ENCODE measurements at regions not wholly inside any gene's neighbourhood (a gene's known extent, or its start where the extent isn't known, plus 50 kb on each side); places are given as distances from the start of the nearest gene placed in this dataset.
"Not testable (repeated sequence)": the region's sequence is repeated elsewhere in the genome, so short reads cannot be mapped to it uniquely, and the experiment has no call there.

DNA sequence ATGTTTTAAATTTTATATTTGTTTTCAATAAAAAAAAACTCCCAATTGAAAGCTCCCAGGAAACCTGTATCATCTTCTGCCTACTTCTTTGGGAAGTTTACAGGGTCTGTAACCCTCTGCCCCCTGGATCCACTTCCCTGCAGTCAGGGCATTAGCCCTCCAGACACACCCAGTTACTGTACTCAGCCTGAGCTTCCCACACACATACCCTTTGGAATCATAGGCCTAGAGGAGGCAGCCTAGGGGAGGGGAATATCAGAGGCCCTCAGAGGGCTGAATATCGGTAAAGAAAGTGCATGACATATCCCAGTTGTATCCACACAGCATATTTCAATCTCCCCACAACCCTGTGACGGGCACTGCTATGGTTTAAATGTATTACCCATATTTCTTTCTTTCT is 56.2 kb upstream of the TFPI start:
- ATAC-seq, result peak; percentile 65

DNA sequence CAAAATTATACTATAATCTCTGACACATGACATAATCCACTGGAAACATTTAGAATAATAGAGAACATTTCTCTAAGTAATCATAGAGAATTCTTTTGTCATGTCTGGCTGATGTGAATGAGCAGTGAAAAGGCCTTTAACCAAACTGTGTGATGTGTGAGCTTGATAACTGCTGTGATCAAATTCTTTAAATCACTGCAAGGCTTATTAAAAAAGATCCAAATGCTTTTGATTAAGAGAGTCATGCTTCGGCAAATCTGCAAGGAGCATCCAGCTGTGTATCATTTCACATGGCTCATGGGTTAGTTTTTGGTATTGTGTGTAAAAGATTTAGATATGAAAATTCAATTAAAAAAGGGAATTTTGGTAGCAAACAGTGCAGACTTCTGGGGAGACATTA is 58.6 kb upstream of the TFPI start:
- no peaks in the 10 kb centered on the region for H4K20me1 ChIP-seq (replicated peaks; ENCODE audit: insufficient read depth)
- no peak overlapping the region for H2AFZ ChIP-seq
- no peak overlapping the region for H3K4me2 ChIP-seq
- H3K4me1 Mint-ChIP-seq, result peaks cover 24% of the 10 kb centered on the region
- no peaks in the 10 kb centered on the region for H3K79me2 ChIP-seq (replicated peaks; ENCODE audit: insufficient read depth)
- no peak overlapping the region for H3K27ac ChIP-seq (ENCODE audit: low read depth)
- DNase-seq (ENCODE audit: low spot score), result no peak
- H3K27ac Mint-ChIP-seq, result no peak overlapping the region
- H3K27me3 ChIP-seq (ENCODE audit: insufficient read depth), result no peaks in the 10 kb centered on the region
- TF ChIP-seq ZNF114 (CRISPR knock-in tag; IDR thresholded peaks at IDR 0.05) (no peak), STAT1 (IDR thresholded peaks at IDR 0.05; ENCODE audit: unreplicated experiment) (no peak), JUNB (IDR thresholded peaks at IDR 0.05; ENCODE audit: unreplicated experiment) (no peak), EZH2phosphoT487 (IDR thresholded peaks at IDR 0.05; ENCODE audit: unreplicated experiment) (no peak), EZH2 (IDR thresholded peaks at IDR 0.05; ENCODE audit: low read depth, unreplicated experiment) (no peak), POLR2AphosphoS5 (IDR thresholded peaks at IDR 0.05; ENCODE audit: low read depth) (no peak), NANOG (IDR thresholded peaks at IDR 0.05; ENCODE audit: borderline replicate concordance) (no peak)
- TF ChIP-seq, protein P1, sequence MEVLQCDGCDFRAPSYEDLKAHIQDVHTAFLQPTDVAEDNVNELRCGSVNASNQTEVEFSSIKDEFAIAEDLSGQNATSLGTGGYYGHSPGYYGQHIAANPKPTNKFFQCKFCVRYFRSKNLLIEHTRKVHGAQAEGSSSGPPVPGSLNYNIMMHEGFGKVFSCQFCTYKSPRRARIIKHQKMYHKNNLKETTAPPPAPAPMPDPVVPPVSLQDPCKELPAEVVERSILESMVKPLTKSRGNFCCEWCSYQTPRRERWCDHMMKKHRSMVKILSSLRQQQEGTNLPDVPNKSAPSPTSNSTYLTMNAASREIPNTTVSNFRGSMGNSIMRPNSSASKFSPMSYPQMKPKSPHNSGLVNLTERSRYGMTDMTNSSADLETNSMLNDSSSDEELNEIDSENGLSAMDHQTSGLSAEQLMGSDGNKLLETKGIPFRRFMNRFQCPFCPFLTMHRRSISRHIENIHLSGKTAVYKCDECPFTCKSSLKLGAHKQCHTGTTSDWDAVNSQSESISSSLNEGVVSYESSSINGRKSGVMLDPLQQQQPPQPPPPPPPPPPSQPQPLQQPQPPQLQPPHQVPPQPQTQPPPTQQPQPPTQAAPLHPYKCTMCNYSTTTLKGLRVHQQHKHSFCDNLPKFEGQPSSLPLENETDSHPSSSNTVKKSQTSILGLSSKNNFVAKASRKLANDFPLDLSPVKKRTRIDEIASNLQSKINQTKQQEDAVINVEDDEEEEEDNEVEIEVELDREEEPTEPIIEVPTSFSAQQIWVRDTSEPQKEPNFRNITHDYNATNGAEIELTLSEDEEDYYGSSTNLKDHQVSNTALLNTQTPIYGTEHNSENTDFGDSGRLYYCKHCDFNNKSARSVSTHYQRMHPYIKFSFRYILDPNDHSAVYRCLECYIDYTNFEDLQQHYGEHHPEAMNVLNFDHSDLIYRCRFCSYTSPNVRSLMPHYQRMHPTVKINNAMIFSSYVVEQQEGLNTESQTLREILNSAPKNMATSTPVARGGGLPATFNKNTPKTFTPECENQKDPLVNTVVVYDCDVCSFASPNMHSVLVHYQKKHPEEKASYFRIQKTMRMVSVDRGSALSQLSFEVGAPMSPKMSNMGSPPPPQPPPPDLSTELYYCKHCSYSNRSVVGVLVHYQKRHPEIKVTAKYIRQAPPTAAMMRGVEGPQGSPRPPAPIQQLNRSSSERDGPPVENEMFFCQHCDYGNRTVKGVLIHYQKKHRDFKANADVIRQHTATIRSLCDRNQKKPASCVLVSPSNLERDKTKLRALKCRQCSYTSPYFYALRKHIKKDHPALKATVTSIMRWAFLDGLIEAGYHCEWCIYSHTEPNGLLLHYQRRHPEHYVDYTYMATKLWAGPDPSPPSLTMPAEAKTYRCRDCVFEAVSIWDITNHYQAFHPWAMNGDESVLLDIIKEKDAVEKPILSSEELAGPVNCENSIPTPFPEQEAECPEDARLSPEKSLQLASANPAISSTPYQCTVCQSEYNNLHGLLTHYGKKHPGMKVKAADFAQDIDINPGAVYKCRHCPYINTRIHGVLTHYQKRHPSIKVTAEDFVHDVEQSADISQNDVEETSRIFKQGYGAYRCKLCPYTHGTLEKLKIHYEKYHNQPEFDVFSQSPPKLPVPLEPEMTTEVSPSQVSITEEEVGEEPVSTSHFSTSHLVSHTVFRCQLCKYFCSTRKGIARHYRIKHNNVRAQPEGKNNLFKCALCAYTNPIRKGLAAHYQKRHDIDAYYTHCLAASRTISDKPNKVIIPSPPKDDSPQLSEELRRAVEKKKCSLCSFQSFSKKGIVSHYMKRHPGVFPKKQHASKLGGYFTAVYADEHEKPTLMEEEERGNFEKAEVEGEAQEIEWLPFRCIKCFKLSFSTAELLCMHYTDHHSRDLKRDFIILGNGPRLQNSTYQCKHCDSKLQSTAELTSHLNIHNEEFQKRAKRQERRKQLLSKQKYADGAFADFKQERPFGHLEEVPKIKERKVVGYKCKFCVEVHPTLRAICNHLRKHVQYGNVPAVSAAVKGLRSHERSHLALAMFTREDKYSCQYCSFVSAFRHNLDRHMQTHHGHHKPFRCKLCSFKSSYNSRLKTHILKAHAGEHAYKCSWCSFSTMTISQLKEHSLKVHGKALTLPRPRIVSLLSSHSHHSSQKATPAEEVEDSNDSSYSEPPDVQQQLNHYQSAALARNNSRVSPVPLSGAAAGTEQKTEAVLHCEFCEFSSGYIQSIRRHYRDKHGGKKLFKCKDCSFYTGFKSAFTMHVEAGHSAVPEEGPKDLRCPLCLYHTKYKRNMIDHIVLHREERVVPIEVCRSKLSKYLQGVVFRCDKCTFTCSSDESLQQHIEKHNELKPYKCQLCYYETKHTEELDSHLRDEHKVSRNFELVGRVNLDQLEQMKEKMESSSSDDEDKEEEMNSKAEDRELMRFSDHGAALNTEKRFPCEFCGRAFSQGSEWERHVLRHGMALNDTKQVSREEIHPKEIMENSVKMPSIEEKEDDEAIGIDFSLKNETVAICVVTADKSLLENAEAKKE (CRISPR knock-in tag; IDR thresholded peaks at IDR 0.05), result no peak
- TF ChIP-seq, protein P2, sequence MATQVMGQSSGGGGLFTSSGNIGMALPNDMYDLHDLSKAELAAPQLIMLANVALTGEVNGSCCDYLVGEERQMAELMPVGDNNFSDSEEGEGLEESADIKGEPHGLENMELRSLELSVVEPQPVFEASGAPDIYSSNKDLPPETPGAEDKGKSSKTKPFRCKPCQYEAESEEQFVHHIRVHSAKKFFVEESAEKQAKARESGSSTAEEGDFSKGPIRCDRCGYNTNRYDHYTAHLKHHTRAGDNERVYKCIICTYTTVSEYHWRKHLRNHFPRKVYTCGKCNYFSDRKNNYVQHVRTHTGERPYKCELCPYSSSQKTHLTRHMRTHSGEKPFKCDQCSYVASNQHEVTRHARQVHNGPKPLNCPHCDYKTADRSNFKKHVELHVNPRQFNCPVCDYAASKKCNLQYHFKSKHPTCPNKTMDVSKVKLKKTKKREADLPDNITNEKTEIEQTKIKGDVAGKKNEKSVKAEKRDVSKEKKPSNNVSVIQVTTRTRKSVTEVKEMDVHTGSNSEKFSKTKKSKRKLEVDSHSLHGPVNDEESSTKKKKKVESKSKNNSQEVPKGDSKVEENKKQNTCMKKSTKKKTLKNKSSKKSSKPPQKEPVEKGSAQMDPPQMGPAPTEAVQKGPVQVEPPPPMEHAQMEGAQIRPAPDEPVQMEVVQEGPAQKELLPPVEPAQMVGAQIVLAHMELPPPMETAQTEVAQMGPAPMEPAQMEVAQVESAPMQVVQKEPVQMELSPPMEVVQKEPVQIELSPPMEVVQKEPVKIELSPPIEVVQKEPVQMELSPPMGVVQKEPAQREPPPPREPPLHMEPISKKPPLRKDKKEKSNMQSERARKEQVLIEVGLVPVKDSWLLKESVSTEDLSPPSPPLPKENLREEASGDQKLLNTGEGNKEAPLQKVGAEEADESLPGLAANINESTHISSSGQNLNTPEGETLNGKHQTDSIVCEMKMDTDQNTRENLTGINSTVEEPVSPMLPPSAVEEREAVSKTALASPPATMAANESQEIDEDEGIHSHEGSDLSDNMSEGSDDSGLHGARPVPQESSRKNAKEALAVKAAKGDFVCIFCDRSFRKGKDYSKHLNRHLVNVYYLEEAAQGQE (IDR thresholded peaks at IDR 0.05; ENCODE audit: unreplicated experiment), result no peak
- TF ChIP-seq, protein P3, sequence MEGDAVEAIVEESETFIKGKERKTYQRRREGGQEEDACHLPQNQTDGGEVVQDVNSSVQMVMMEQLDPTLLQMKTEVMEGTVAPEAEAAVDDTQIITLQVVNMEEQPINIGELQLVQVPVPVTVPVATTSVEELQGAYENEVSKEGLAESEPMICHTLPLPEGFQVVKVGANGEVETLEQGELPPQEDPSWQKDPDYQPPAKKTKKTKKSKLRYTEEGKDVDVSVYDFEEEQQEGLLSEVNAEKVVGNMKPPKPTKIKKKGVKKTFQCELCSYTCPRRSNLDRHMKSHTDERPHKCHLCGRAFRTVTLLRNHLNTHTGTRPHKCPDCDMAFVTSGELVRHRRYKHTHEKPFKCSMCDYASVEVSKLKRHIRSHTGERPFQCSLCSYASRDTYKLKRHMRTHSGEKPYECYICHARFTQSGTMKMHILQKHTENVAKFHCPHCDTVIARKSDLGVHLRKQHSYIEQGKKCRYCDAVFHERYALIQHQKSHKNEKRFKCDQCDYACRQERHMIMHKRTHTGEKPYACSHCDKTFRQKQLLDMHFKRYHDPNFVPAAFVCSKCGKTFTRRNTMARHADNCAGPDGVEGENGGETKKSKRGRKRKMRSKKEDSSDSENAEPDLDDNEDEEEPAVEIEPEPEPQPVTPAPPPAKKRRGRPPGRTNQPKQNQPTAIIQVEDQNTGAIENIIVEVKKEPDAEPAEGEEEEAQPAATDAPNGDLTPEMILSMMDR (conservative IDR thresholded peaks at IDR 0.05; ENCODE audit: low read depth in 2 of 2), result no peak
- TF ChIP-seq, protein P4, sequence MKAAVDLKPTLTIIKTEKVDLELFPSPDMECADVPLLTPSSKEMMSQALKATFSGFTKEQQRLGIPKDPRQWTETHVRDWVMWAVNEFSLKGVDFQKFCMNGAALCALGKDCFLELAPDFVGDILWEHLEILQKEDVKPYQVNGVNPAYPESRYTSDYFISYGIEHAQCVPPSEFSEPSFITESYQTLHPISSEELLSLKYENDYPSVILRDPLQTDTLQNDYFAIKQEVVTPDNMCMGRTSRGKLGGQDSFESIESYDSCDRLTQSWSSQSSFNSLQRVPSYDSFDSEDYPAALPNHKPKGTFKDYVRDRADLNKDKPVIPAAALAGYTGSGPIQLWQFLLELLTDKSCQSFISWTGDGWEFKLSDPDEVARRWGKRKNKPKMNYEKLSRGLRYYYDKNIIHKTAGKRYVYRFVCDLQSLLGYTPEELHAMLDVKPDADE (IDR thresholded peaks at IDR 0.05), result no peak
- no peak for ATAC-seq
- peaks cover 21% of the 10 kb centered on the region for H3K4me1 ChIP-seq (ENCODE audit: insufficient read depth)
- H3K4me3 Mint-ChIP-seq, result no peak overlapping the region
- H3K9me2 ChIP-seq (ENCODE audit: insufficient read depth), result no peaks in the 10 kb centered on the region
- H3K36me3 ChIP-seq (ENCODE audit: insufficient read depth), result no peaks in the 10 kb centered on the region
- no peak overlapping the region for H3K4me3 ChIP-seq
- no peaks in the 10 kb centered on the region for H3K36me3 Mint-ChIP-seq (ENCODE audit: low read depth)
- no peaks in the 10 kb centered on the region for H3K27me3 Mint-ChIP-seq (ENCODE audit: insufficient read depth, low read depth, poor library complexity)
- H3F3A ChIP-seq (replicated peaks; ENCODE audit: low read depth), result no peaks in the 10 kb centered on the region
- H3K9me3 Mint-ChIP-seq, result no peaks in the 10 kb centered on the region

More for the DNA sequence above, 56.2 kb upstream of the TFPI start:
- not testable (repeated sequence) for H3K4me1 ChIP-seq (ENCODE audit: insufficient read depth); H3F3A ChIP-seq (replicated peaks; ENCODE audit: low read depth); DNase-seq (ENCODE audit: low spot score); H3K27ac Mint-ChIP-seq; H3K9me2 ChIP-seq (ENCODE audit: insufficient read depth); H3K27me3 ChIP-seq (ENCODE audit: insufficient read depth); H3K79me2 ChIP-seq (replicated peaks; ENCODE audit: insufficient read depth); H3K4me1 Mint-ChIP-seq; H3K36me3 ChIP-seq (ENCODE audit: insufficient read depth); H3K9me3 Mint-ChIP-seq; H4K20me1 ChIP-seq (replicated peaks; ENCODE audit: insufficient read depth); H3K27me3 Mint-ChIP-seq (ENCODE audit: insufficient read depth, low read depth, poor library complexity); H3K4me3 Mint-ChIP-seq; H2AFZ ChIP-seq; H3K36me3 Mint-ChIP-seq (ENCODE audit: low read depth); H3K27ac ChIP-seq (ENCODE audit: low read depth); H3K4me2 ChIP-seq; H3K4me3 ChIP-seq
